Fibroblast of the conjunctiva (primary cell): ENCODE measurements at regions not wholly inside any gene's neighbourhood (a gene's known extent, or its start where the extent isn't known, plus 50 kb on each side); places are given as distances from the start of the nearest gene placed in this dataset.

ENCODE experiments used
- DNase-seq: peaks from one replicate; pipeline ENCODE4 v3.0.0-alpha.2; 2010; ENCODE audit warnings: low read depth

DNA sequence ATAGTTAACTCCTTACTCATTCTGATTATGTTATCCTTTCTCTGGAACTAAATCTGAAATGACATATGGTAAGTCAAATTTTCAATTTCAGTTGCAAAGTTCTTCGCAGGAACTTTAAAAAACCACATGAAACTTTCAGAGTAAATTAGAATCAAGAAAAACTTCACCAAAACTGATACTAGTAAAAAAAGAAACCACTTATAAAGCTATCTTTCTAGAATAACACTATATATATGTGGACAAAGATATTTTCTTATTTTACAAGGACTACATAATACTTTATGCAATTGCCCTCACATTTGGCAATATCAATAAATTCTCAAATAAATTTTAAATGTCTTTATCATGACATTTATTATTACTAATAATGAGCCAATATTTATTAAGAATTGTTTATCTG is 1847.1 kb upstream of the NUDT12 start:
- DNase-seq: no peak

DNA sequence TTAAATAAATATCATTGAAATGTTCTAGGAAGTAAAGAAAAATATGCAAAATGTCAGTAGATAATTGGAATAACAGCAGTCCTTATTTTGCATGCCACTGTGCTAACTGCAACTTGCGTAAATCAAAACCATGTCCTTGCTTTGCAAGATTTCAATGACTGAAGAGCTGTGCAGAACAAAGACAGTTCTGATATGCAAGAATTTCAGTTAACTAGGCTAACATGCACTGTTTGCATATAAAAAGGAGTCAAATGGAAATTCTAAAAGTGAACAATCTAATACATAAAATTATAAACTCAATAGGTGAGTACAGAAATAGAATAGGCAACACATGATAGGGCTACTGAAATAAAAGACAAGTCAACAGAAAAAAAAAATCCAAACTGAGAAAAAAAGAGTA is 1844.6 kb upstream of the NUDT12 start:
- no peak for DNase-seq

DNA sequence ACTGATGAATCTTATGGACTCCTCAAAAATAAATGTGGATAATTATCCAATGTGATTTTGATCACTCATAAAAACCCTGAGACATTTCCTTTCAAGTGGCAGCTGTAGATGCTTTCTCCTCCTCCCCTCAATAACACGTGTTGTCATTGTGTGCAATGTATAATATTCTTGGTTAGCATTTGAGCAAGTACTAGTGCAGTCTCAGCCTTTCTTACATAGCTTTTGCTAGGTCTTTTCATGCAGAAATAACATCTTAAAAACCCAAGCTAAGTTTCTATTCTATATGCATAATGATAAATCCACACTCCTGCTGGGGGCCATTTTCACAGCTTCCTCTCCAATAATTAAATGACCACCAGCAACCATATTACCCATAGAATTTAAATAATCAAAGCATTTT is 1835.2 kb upstream of the NUDT12 start:
- DNase-seq: no peak

DNA sequence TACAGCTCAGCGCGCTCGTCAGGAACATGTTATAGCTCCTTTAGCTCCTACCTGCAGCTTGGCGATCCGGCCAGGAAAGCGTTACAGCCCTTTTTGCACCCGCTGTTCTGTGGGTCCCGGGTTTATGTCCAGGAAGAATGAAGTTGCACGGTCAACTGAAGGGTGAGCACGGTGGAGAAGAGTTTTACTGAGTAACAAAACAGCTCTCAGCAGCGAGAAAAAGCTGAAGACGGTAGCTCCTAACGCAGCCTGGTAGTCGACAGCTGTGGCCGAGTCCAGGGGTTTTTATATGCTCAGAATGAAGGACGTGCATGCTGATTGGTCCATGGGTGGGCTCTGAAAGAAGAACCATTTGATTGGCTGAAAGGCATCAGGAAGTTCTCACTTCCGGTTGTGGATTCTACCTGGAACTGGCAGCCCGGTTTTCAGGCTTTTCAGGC is 1830.1 kb upstream of the NUDT12 start:
- DNase-seq: no peak

DNA sequence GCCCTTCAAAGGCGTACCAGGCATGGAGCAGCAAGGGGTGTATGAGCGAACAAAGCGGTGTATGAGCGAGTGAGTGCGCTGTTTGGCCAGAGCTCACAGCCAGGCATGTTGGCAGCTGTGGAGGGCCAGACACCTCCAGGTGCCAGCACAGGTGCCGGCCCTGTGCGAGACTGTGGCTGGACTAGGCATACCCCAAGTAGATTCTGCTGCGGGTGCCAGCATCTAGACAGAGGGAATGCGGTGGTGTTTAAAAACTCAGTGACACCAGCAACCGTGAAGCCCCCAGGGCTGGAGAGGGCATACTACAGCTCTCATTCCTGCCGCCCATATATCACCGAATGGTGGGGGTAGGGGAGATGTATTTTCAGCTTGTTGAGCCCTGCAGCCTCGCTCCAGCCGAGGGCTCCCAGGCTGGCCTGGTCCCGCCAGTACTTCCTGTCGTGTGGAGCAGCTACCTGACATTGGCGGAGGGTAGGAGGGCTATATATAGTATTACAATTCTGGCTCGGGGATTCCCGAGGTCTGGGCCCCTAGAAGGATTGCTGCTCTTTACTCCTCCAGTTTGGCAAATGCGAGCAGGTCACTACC is 1829.6 kb upstream of the NUDT12 start:
- DNase-seq: no peak

DNA sequence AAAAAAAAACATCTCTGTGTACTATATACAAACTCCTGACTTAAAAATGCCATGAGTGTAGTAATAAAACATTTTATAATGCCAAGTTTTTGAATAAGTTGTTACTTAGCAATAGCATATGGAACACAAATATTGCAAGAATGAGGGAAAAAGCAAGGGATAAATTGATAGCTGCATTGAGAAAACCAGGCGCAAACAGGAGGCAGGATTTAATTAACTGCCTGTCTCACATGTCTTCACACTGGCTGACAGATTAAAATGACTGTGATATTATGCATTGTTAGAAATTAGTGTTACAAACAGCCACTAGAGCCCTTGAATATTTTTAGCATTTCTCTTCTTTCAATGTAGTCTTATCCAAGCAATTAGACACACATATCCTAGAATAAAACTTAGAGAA is 1817.5 kb upstream of the NUDT12 start:
- no peak for DNase-seq

DNA sequence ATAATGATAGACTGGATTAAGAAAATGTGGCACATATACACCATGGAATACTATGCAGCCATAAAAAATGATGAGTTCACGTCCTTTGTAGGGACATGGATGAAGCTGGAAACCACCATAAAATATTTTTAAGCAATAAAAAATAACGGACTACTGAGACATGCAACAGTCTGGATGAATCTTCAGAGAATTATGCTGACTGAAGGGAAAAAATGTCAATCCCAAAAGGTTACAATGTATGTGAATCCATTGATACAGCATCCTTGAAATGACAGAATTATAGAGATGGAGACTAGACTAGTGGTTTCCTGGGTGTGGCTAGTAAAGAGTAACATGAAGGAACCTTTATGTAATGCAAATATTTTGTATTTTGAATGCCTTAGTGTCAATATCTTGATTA is 1808.6 kb upstream of the NUDT12 start:
- DNase-seq: no peak

DNA sequence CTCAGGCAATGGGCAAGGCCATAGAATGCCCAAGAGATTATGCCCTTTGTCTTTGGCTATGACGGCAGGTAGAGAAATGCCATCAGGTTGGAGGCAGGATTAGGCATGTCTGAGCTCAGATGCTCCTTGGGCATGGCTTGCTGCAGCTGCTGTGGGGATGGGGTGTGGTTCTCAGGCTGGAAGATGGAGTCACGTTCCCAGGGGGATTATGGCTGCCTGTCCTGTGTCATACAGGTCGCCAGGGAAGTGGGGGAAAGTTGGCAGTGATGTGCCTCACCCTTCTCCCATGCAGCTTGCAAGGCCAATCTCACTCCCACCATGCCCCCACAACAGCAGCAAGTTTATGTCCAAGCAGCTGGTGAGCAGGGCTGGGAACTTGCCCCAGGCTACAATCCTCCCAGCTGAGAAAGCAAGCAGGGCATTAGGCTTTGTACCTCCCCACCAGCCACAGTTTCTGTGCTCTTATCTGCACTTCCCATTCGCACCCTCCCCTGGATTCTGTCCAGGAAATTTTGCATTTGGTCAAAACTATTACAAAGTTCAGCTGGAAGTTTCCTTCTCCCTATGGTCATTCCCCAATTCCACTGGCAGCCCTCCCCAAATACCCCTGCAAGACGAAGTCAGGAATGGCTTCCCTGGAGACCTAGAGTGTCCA is 1788.0 kb upstream of the NUDT12 start:
- DNase-seq: no peak

DNA sequence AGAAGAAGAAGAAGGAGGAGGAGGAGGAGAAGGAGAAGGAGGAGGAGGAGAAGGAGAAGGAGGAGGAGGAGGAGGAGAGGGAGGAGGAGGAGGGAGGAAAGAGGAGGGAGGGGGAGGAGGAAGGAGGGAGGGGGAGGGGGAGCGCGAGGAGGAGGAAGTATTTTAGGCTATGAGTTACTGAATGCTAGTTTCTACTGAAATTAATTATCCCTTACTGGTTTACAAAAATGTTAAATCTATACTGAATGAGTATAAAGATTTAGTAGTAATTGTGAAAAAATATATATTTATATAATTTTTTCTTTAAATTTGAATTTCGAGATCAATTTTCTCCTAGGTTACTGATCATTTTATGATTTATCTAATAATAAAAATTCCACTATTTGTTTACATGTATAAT is 1769.0 kb upstream of the NUDT12 start:
- no peak for DNase-seq

DNA sequence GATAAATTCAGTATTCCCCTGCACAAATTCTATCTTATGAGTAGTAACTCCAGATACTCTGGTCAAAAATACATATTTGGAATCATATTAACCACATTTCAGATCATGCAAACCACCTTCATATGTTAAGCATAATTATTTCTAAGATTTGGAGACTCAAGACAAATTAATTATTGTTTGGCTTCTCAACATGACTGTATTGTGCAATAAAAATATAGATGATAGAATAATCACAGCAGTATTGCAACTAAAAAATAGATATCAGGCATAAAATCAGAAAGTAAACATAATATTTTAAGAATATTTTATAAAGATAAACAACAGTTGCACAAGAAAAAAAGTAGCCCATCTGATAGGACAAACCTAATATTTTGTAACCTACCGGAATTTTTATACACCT is 1767.6 kb upstream of the NUDT12 start:
- DNase-seq: no peak

DNA sequence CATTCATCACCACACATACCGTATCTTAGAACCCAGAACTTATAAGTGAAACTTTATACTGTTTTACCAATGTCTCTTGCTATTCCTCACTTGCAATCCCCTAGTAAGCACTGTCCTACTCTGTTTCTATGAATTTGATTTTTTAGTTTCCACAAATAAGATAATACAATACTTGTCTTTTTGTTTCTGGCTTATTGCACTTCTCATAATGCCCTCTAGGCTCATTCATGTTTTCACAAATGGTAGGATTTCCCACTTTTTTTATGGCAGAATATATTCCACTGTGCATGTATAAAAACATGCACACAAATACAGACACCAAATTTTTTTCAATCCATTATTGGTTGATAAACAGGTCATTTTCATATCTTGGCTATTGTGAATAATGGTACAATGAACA is 1742.3 kb upstream of the NUDT12 start:
- DNase-seq: no peak

DNA sequence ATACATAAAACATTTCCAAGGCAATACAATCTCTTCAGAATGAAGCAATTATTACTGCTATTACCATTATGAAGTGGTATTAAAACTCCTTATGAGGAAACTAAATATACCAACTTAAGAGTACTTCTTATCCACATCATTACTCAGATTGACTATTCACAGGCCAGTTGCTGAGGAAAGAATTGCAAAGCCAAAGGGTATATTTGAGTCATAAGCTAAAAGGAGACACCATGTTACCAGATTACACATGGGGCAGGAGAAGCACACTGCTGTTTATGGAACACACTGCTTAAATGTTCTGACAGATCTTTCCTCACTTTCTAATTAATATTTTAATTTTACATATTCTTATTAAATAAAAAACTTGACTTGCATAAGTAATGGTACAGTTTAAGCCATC is 1726.4 kb upstream of the NUDT12 start:
- DNase-seq: no peak

DNA sequence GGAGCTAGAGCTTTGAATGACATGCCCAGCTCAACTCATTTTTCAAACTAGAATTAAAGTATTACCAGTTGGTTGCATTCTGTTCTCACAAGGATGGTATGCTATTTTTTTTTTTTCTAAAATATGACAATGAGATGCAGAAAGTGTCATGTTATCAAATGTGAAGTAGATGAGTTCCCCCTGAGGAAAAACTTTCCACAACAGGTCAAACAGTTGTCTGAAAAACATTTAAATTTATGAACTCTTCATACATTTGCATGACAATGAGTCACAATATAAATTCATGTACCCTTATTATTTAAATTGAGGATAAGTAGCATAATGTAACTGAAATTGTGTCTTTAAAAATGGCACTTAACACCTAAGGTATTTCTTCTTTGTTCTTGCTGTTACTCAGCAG is 1720.5 kb upstream of the NUDT12 start:
- no peak for DNase-seq

DNA sequence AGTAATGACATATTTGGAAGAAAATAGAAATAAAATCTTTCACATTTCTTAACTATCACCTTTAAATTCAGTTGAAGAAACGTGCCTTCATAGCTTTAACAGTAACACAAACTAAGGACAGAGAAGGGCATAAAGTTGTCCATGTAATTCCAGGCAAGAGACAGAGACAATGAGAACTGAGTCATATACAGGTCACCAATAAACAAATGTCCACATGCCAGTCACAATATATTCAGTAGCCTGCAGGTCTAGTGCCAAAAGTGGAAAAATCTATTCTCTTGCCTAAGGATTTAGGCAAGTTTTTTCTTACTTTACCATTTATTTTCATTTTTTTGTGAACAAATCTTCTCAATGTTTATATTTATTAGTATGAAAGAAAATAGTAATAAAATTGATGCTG is 1711.5 kb upstream of the NUDT12 start:
- no peak for DNase-seq

DNA sequence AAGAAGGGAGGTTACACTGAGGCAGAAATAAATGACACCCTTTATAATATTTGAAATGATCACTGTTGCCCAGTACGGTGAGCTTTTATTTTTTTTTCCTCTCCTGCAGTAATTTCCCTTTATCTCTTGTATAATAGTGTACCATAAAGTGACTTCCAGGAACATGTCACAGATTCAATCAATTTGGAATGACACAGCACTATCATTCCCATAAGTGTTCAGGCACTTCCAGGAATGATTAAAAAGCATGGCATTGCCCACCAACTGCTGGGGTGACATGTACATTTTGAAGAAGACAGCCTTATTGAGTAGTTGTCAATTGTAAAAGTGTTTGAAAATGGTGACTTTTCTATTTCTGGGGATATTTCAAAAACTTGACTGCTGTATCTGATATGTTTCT is 1700.9 kb upstream of the NUDT12 start:
- DNase-seq: no peak

DNA sequence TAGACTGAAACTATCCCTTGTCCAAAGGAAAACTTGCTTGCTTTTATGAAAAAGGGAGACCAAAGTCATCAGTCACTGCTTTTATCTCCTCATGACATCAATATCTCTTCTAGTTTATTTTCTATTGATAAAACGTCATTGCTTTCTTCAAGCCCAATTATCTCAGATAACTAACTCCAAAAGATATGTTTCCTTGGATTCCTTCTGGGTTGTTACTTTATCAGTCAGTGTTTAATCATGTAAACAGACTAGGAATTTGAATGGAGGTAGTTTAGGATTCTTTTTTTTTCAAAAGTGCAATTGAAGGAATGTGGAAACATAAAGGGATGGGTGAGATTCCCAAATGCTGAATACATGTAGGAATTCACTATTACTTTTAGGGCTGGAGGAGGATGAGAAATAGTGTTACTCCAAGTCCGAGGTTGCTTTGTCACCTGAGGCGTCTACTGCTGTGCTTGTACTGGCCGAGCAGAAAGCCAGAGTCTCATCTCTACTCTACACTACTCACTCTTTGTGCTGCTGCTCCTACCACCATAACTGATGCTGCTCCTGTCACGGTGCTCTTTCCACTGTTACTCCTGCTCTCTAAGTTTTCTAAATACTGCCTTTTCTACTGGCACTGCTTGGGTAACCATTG is 1697.1 kb upstream of the NUDT12 start:
- DNase-seq: no peak

DNA sequence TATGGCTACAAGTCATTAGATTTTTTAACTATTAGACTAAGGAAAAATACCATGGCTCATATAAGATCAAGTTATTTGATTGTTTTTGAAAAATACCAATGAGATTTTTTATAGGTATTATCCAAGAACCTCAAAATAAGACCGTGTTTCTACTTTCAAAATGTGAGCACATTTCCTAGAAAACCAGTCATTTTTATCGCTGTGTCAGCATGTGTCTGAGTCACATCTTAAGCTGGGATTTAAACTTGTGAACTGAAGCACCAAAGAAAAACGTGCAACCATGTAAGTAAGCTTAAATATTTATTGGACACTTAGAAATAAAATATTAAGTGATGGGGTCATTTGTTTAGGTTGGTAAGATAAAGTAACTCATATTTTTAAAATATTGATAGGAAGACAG is 1676.0 kb upstream of the NUDT12 start:
- DNase-seq: no peak

DNA sequence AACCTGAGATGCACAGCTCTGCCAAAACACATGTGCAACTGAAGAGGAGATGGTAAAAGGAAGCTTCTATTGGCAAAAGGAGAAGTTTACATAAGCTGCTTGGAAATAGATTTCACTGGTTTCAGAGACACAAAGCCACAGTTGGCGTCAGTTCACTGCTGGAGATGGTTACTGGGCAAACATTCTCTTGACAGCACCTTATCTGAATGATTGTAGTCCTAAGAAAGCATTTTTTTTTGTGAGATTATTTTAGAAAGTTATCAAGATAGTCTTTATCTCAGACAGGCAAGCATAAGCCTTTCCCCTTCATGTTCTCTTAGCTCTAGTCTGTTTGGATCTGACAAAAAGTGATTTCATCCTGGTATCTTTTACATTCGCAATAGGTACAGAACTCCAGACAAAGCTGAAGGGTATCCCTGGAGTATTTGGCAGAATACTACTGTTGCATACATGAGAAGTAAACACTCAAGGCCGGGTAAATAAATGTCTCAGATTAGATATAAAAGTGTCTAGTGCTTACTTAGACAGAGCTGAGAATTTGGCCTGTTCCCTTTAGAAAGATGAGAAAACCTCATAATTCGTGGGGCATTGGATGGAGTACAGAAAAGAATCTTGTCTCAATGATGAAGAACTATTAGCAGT is 1668.0 kb upstream of the NUDT12 start:
- no peak for DNase-seq

DNA sequence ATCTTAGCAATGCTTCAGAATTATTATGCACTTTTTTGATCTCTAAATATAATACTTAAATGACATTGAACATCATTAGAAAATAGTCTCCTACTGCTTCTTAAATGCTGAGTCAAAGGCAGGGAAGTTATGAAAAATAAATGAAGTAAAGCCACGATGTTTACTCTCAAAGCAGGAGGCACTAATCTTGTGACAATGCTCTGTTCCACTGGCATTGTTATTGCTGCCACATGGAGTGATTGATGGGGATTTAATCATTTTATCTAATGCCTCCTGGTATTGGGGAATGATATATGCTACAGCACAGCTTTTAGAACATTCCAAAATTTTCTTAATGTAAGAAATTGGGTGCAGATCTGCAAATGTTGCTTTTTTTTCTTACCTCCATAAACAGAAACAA is 1655.4 kb upstream of the NUDT12 start:
- DNase-seq: no peak

DNA sequence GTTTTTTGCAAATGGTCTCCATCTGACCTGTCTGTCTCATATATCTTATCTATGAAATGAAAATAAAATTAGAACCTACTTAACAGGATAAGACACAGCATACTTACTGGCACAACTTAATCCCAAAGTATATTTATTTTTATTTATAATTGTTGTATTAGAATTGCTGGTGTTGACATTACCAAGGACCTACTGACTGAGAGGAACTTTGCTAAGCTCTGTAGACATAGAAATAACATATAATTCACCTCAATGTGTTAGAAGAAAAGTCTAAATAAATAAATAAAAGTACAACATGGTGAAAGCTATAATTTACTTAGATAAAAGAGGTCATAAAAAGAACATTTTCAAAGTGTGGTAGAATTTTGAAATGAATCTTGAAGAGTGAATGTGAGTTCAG is 1650.5 kb upstream of the NUDT12 start:
- DNase-seq: no peak

DNA sequence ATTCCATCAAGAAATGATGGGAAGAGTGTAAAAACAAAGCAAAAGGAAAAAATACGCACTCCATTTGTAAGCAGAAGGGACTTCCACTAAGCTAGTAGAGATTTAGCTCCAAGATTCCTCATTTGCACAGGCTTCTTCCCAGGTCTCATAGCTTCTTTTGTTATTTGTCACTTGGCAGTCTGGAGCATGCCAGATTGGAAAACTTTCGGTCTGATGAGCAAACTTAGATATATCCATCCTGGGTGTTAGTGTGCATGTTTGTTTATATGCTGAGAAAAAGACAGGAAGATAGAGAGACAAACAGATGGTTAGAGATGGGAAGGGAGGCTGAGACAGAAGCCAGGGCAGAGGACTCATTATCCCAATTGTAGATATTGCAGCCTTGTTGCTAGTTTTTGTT is 1644.5 kb upstream of the NUDT12 start:
- DNase-seq: no peak

DNA sequence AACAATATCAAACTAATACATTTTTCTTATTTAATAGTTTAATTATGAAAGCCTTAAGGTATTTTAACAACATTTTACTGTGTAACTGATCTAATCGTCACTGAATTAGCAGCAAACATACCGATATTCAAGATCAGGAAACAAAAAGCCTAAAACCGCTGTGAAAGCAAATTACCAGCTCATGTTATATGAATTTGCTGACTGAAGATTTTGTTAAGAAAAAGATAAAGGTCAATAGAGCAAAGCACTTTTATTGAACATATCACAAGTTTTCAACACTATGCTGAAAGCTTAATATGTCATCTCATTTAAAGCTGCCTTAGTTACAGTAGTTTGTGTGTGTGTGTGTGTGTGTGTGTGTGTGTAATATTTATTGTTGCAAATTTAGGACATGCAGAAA is 1634.9 kb upstream of the NUDT12 start:
- no peak for DNase-seq

DNA sequence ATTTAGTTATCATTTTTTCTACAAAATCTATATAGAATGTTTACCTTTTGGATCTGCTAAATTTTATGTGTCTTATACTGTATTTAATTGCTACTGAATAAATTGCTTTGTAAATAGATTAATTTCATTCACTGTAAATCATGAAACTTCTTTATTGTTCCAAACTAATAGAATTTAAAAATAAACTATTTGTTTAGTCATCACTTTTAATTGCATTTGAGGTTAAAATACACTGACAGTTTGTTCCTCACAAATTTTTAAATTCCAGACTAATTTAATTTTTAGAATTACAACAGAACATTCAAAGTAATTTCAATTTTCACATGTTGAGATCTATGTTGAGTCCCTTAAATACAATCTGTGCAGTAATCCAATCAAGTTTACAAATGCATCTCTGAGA is 1633.2 kb upstream of the NUDT12 start:
- DNase-seq: no peak
